ENCODE measurements at regions not wholly inside any gene's neighbourhood (a gene's known extent, or its start where the extent isn't known, plus 50 kb on each side); places are given as distances from the start of the nearest gene placed in this dataset.

DNA sequence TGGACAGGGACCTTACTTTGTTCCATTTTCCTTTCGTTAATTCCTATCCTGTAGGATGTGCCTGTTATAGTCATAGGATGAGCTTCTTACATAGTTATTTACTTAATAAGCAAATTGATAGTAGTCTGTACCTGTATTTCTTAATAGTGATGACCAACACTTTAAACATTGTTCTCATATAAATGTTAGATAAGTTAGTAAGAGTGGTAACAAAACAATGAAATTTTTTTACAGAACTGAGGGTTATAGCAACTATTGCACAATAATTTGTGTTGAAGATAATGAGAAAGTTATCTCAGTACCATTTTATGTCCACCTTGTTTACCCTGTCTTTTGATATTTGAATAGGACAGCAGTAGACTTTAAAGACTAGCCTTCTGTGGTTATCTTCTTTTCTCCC is 162.9 kb upstream of the ELL2 start:
- H3K27me3 ChIP-seq (ENCODE audit: control insufficient read depth in 1 of 2, insufficient read depth in 1 of 2, low read length in 2 of 2) = no peaks in the 10 kb centered on the region
- DNase-seq = no peak
- H3K27ac ChIP-seq (ENCODE audit: low read length, poor library complexity, severe bottlenecking) = no peak overlapping the region
- no peak overlapping the region for H3K23ac ChIP-seq (ENCODE audit: low read length in 2 of 2)
- no peak overlapping the region for H3K4ac ChIP-seq (ENCODE audit: low read depth in 1 of 2, low read length in 2 of 2)
- no peak overlapping the region for H3K4me2 ChIP-seq (ENCODE audit: low read length, poor library complexity, severe bottlenecking)
- no peak overlapping the region for H3K14ac ChIP-seq (ENCODE audit: low read length in 2 of 2)
- no peak overlapping the region for H3K9ac ChIP-seq (ENCODE audit: low read length)
- H3K4me1 ChIP-seq (ENCODE audit: control insufficient read depth, insufficient read depth, low read depth, low read length) = no peaks in the 10 kb centered on the region
- WGBS = no CpG with 5 or more reads among the region's 1 CpG
- H4K8ac ChIP-seq (ENCODE audit: low read length) = no peak overlapping the region
- H3K18ac ChIP-seq (ENCODE audit: low read depth in 1 of 2, low read length in 2 of 2) = no peak overlapping the region
- no peak overlapping the region for H2BK120ac ChIP-seq (ENCODE audit: low read depth, low read length)
- H2AFZ ChIP-seq (ENCODE audit: low read depth, low read length) = no peak overlapping the region
- H2BK12ac ChIP-seq (ENCODE audit: low read length in 2 of 2) = no peak overlapping the region
- H2BK15ac ChIP-seq (ENCODE audit: low read depth, poor library complexity, severe bottlenecking) = no peak overlapping the region
- no peaks in the 10 kb centered on the region for H3K79me1 ChIP-seq (replicated peaks; ENCODE audit: low read length, poor library complexity, severe bottlenecking)
- H2AK5ac ChIP-seq (ENCODE audit: low read length, severe bottlenecking) = no peak overlapping the region
- no peak overlapping the region for H3K4me3 ChIP-seq (ENCODE audit: insufficient read depth in 1 of 2, low read depth in 1 of 2, low read length in 2 of 2)
- no peak overlapping the region for H4K91ac ChIP-seq (ENCODE audit: low read length)
- no peaks in the 10 kb centered on the region for H3K36me3 ChIP-seq (ENCODE audit: control insufficient read depth in 1 of 2, insufficient read depth in 2 of 2, low read depth in 1 of 2, low read length in 2 of 2)
- H2BK5ac ChIP-seq (ENCODE audit: low read depth, low read length, poor library complexity, severe bottlenecking) = no peak overlapping the region
- no peaks in the 10 kb centered on the region for H3K9me3 ChIP-seq (ENCODE audit: control insufficient read depth, low read length)

DNA sequence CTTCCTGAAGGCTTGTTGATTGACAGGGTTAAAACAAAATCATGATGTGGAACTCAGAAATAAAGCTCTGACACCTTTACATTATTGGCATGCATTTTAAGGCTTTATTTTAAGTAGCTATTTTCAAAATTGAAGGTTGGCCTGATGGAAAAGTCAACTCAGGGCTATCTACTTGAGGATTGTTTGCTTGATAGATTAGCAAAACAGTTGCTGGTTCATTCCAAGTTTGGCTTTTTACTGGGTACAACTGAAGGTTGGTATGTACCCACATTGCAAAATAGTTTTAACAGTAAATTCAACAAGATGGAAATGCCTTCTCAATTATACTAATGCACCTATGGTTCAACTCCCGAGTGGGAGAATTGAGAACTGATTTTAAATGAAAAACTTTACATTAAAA is 161.8 kb upstream of the ELL2 start:
- H3K9ac ChIP-seq (ENCODE audit: low read length) = no peak overlapping the region
- H2AFZ ChIP-seq (ENCODE audit: low read depth, low read length) = no peak overlapping the region
- H2AK5ac ChIP-seq (ENCODE audit: low read length, severe bottlenecking) = no peak overlapping the region
- H3K4me1 ChIP-seq (ENCODE audit: control insufficient read depth, insufficient read depth, low read depth, low read length) = no peaks in the 10 kb centered on the region
- H3K9me3 ChIP-seq (ENCODE audit: control insufficient read depth, low read length) = no peaks in the 10 kb centered on the region
- no peaks in the 10 kb centered on the region for H3K79me1 ChIP-seq (replicated peaks; ENCODE audit: low read length, poor library complexity, severe bottlenecking)
- H3K4me3 ChIP-seq (ENCODE audit: insufficient read depth in 1 of 2, low read depth in 1 of 2, low read length in 2 of 2) = no peak overlapping the region
- H3K36me3 ChIP-seq (ENCODE audit: control insufficient read depth in 1 of 2, insufficient read depth in 2 of 2, low read depth in 1 of 2, low read length in 2 of 2) = no peaks in the 10 kb centered on the region
- H3K14ac ChIP-seq (ENCODE audit: low read length in 2 of 2) = no peak overlapping the region
- no peak overlapping the region for H3K23ac ChIP-seq (ENCODE audit: low read length in 2 of 2)
- no peak overlapping the region for H2BK120ac ChIP-seq (ENCODE audit: low read depth, low read length)
- H2BK15ac ChIP-seq (ENCODE audit: low read depth, poor library complexity, severe bottlenecking) = no peak overlapping the region
- WGBS = 100% methylated on average over 1 of the region's 1 CpG
- no peaks in the 10 kb centered on the region for H3K27me3 ChIP-seq (ENCODE audit: control insufficient read depth in 1 of 2, insufficient read depth in 1 of 2, low read length in 2 of 2)
- H4K8ac ChIP-seq (ENCODE audit: low read length) = no peak overlapping the region
- DNase-seq = no peak
- no peak overlapping the region for H3K27ac ChIP-seq (ENCODE audit: low read length, poor library complexity, severe bottlenecking)
- H2BK12ac ChIP-seq (ENCODE audit: low read length in 2 of 2) = no peak overlapping the region
- no peak overlapping the region for H3K4me2 ChIP-seq (ENCODE audit: low read length, poor library complexity, severe bottlenecking)
- H3K18ac ChIP-seq (ENCODE audit: low read depth in 1 of 2, low read length in 2 of 2) = no peak overlapping the region
- H3K4ac ChIP-seq (ENCODE audit: low read depth in 1 of 2, low read length in 2 of 2) = no peak overlapping the region
- no peak overlapping the region for H2BK5ac ChIP-seq (ENCODE audit: low read depth, low read length, poor library complexity, severe bottlenecking)
- H4K91ac ChIP-seq (ENCODE audit: low read length) = no peak overlapping the region

DNA sequence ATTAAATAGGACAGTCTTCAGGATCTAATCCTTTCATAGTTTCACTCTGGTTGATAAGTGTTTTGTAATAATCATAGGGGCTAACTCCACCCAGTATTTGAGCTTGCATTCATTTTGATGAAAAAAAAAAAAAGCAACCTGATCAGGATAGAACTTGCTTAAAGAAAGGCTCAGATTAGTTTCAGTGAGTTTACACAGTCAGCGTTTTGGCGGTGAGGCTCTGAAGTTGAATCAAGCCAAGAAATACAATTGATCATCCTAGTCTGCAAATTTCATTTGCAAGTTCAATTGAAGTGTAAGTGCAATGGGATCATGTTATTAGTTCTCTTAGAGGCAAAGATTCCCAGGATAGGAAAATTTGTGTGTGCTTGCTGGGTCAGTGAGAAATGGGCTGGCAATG is 159.7 kb upstream of the ELL2 start:
- no peak overlapping the region for H3K18ac ChIP-seq (ENCODE audit: low read depth in 1 of 2, low read length in 2 of 2)
- no peak overlapping the region for H2BK15ac ChIP-seq (ENCODE audit: low read depth, poor library complexity, severe bottlenecking)
- no peak overlapping the region for H2BK12ac ChIP-seq (ENCODE audit: low read length in 2 of 2)
- no peak overlapping the region for H4K8ac ChIP-seq (ENCODE audit: low read length)
- H2AK5ac ChIP-seq (ENCODE audit: low read length, severe bottlenecking) = no peak overlapping the region
- H3K27me3 ChIP-seq (ENCODE audit: control insufficient read depth in 1 of 2, insufficient read depth in 1 of 2, low read length in 2 of 2) = no peaks in the 10 kb centered on the region
- no peak overlapping the region for H2AFZ ChIP-seq (ENCODE audit: low read depth, low read length)
- no peak overlapping the region for H3K23ac ChIP-seq (ENCODE audit: low read length in 2 of 2)
- H3K4ac ChIP-seq (ENCODE audit: low read depth in 1 of 2, low read length in 2 of 2) = no peak overlapping the region
- WGBS = 83% methylated on average over 2 of the region's 2 CpGs
- no peaks in the 10 kb centered on the region for H3K4me1 ChIP-seq (ENCODE audit: control insufficient read depth, insufficient read depth, low read depth, low read length)
- H3K9me3 ChIP-seq (ENCODE audit: control insufficient read depth, low read length) = no peaks in the 10 kb centered on the region
- H3K4me2 ChIP-seq (ENCODE audit: low read length, poor library complexity, severe bottlenecking) = no peak overlapping the region
- no peaks in the 10 kb centered on the region for H3K36me3 ChIP-seq (ENCODE audit: control insufficient read depth in 1 of 2, insufficient read depth in 2 of 2, low read depth in 1 of 2, low read length in 2 of 2)
- no peak overlapping the region for H3K9ac ChIP-seq (ENCODE audit: low read length)
- H3K79me1 ChIP-seq (replicated peaks; ENCODE audit: low read length, poor library complexity, severe bottlenecking) = no peaks in the 10 kb centered on the region
- H2BK5ac ChIP-seq (ENCODE audit: low read depth, low read length, poor library complexity, severe bottlenecking) = no peak overlapping the region
- no peak overlapping the region for H2BK120ac ChIP-seq (ENCODE audit: low read depth, low read length)
- no peak overlapping the region for H3K27ac ChIP-seq (ENCODE audit: low read length, poor library complexity, severe bottlenecking)
- no peak overlapping the region for H4K91ac ChIP-seq (ENCODE audit: low read length)
- H3K14ac ChIP-seq (ENCODE audit: low read length in 2 of 2) = no peak overlapping the region
- DNase-seq = no peak
- H3K4me3 ChIP-seq (ENCODE audit: insufficient read depth in 1 of 2, low read depth in 1 of 2, low read length in 2 of 2) = no peak overlapping the region

DNA sequence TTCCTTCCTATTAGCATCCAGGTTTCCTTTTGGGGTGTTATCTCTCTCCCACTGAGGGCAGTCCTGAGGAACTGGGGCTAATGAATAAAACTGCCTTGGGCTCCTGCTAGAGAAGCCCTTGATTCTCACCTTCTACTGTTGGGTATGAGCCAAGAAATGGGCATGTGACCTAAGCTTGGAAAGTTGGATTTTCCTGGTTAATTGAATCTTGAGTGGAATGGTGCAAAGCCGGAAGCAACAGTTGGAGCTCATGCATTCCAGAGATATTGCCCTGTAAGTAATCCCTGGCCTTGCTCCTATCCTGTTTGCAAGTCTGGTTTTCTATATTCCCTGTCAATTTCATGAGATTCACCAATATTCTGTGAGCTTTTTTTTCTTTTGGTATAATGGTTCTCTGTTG is 158.5 kb upstream of the ELL2 start:
- no peak overlapping the region for H3K9ac ChIP-seq (ENCODE audit: low read length)
- no peak overlapping the region for H3K27ac ChIP-seq (ENCODE audit: low read length, poor library complexity, severe bottlenecking)
- H3K4me3 ChIP-seq (ENCODE audit: insufficient read depth in 1 of 2, low read depth in 1 of 2, low read length in 2 of 2) = no peak overlapping the region

More for the DNA sequence above, 158.5 kb upstream of the ELL2 start:
- Histone ChIP-seq H2BK5ac (ENCODE audit: low read depth, low read length, poor library complexity, severe bottlenecking) (no peak overlapping the region), H3K4me1 (ENCODE audit: control insufficient read depth, insufficient read depth, low read depth, low read length) (no peaks in the 10 kb centered on the region), H3K36me3 (ENCODE audit: control insufficient read depth in 1 of 2, insufficient read depth in 2 of 2, low read depth in 1 of 2, low read length in 2 of 2) (no peaks in the 10 kb centered on the region), H3K14ac (ENCODE audit: low read length in 2 of 2) (no peak overlapping the region), H2BK12ac (ENCODE audit: low read length in 2 of 2) (no peak overlapping the region), H3K4ac (ENCODE audit: low read depth in 1 of 2, low read length in 2 of 2) (no peak overlapping the region), H3K9me3 (ENCODE audit: control insufficient read depth, low read length) (no peaks in the 10 kb centered on the region), H3K18ac (ENCODE audit: low read depth in 1 of 2, low read length in 2 of 2) (peak overlapping the region in 1 of 2 experiments; percentile 43), H4K91ac (ENCODE audit: low read length) (no peak overlapping the region), H2AFZ (ENCODE audit: low read depth, low read length) (no peak overlapping the region), H4K8ac (ENCODE audit: low read length) (no peak overlapping the region), H3K4me2 (ENCODE audit: low read length, poor library complexity, severe bottlenecking) (no peak overlapping the region), H3K79me1 (replicated peaks; ENCODE audit: low read length, poor library complexity, severe bottlenecking) (no peaks in the 10 kb centered on the region), H2BK15ac (ENCODE audit: low read depth, poor library complexity, severe bottlenecking) (no peak overlapping the region), H2AK5ac (ENCODE audit: low read length, severe bottlenecking) (no peak overlapping the region), H3K23ac (ENCODE audit: low read length in 2 of 2) (no peak overlapping the region), H3K27me3 (ENCODE audit: control insufficient read depth in 1 of 2, insufficient read depth in 1 of 2, low read length in 2 of 2) (no peaks in the 10 kb centered on the region), H2BK120ac (ENCODE audit: low read depth, low read length) (no peak overlapping the region)
- WGBS = 91% methylated on average over 1 of the region's 1 CpG
- DNase-seq = no peak
